Hepatocyte (in vitro differentiated cells): ENCODE measurements at regions not wholly inside any gene's neighbourhood (a gene's known extent, or its start where the extent isn't known, plus 50 kb on each side); places are given as distances from the start of the nearest gene placed in this dataset.

Source experiments
- CTCF ChIP-seq: fragments of 200-600 bp; sonication (generic); IDR thresholded peaks from 2 replicates; pipeline ENCODE4 v1.5.1; 2016; ENCODE audit warnings: antibody characterized with exemption, mild to moderate bottlenecking; ENCODE audit not compliant: poor library complexity
- EZH2 ChIP-seq: fragments of 200-600 bp; sonication (generic); IDR thresholded peaks from 2 replicates; pipeline ENCODE4 v1.6.1; 2016; ENCODE audit warnings: antibody characterized with exemption, mild to moderate bottlenecking, borderline replicate concordance

GRCh38 chr3:182241196-182241765 lies 529.6 kb downstream of the SOX2 start:
- TF ChIP-seq EZH2, result no peak
- no peak for TF ChIP-seq CTCF
